MM.1S (cell line): ENCODE measurements at regions not wholly inside any gene's neighbourhood (a gene's known extent, or its start where the extent isn't known, plus 50 kb on each side); places are given as distances from the start of the nearest gene placed in this dataset.

Experiments
- DNase-seq: peaks from one replicate; pipeline ENCODE4 v3.0.0-alpha.2; 2015
- H2AFZ ChIP-seq: fragments of 300-600 bp; sonication (generic); 2 replicates; pipeline ENCODE4 v1.6.0; 2016; ENCODE audit warnings: antibody characterized with exemption, low read length
- H3F3A ChIP-seq: fragments of 300-600 bp; sonication (generic); 2 replicates; pipeline ENCODE4 v1.6.1; 2016; ENCODE audit warnings: mild to moderate bottlenecking, antibody characterized with exemption, low read length, moderate library complexity, mixed read lengths; ENCODE audit not compliant: insufficient read depth
- H3K27ac ChIP-seq: fragments of 300-600 bp; sonication (generic); 2 replicates; pipeline ENCODE4 v1.5.1; 2016; ENCODE audit warnings: mild to moderate bottlenecking, low read length
- H3K27me3 ChIP-seq: fragments of 300-600 bp; sonication (generic); replicated peaks from 2 replicates; pipeline ENCODE4 v1.6.0; 2016; ENCODE audit warnings: low read length; ENCODE audit not compliant: insufficient read depth
- H3K36me3 ChIP-seq: fragments of 300-600 bp; sonication (generic); replicated peaks from 2 replicates; pipeline ENCODE4 v1.6.1; 2016; ENCODE audit warnings: mild to moderate bottlenecking, low read length, mixed read lengths; ENCODE audit not compliant: insufficient read depth
- H3K4me1 ChIP-seq: fragments of 300-600 bp; sonication (generic); 2 replicates; pipeline ENCODE4 v1.6.1; 2016; ENCODE audit warnings: low read length, mixed read lengths
- H3K4me2 ChIP-seq: fragments of 300-600 bp; sonication (generic); 2 replicates; pipeline ENCODE4 v1.6.0; 2016; ENCODE audit warnings: low read depth, low read length
- H3K4me3 ChIP-seq: fragments of 300-600 bp; sonication (generic); 2 replicates; pipeline ENCODE4 v1.5.1; 2016; ENCODE audit warnings: low read length, mixed read lengths
- H3K79me2 ChIP-seq: fragments of 300-600 bp; sonication (generic); 2 replicates; pipeline ENCODE4 v1.6.1; 2016; ENCODE audit warnings: mixed run types, low read length, mixed read lengths
- H3K9ac ChIP-seq: fragments of 300-600 bp; sonication (generic); 2 replicates; pipeline ENCODE4 v1.6.1; 2016; ENCODE audit warnings: low read length, mixed read lengths
- H3K9me2 ChIP-seq: fragments of 300-600 bp; sonication (generic); replicated peaks from 2 replicates; pipeline ENCODE4 v1.6.1; 2016; ENCODE audit warnings: mild to moderate bottlenecking, low read length, mixed read lengths; ENCODE audit not compliant: insufficient read depth
- H3K9me3 ChIP-seq: fragments of 300-600 bp; sonication (generic); replicated peaks from 2 replicates; pipeline ENCODE4 v1.6.1; 2016; ENCODE audit warnings: mild to moderate bottlenecking, low read length, mixed read lengths; ENCODE audit not compliant: insufficient read depth
- H4K20me1 ChIP-seq: fragments of 300-600 bp; sonication (generic); 2 replicates; pipeline ENCODE4 v1.6.1; 2016; ENCODE audit warnings: mild to moderate bottlenecking, low read length, moderate library complexity, mixed read lengths; ENCODE audit not compliant: insufficient read depth
- EZH2 ChIP-seq: fragments of 300-600 bp; sonication (generic); optimal IDR thresholded peaks from 2 replicates; pipeline ENCODE3; 2017; ENCODE audit warnings: low read depth, mild to moderate bottlenecking, antibody characterized with exemption, low read length, mixed read lengths
- EZH2phosphoT487 ChIP-seq: fragments of 300-600 bp; sonication (generic); IDR thresholded peaks from 2 replicates; pipeline ENCODE4 v1.6.1; 2018; ENCODE audit warnings: antibody characterized with exemption, low read length
- TF ChIP-seq, protein P1 (sequence below): fragments of 300-600 bp; sonication (generic); IDR thresholded peaks from 2 replicates; pipeline ENCODE4 v1.5.1; 2016; ENCODE audit warnings: antibody characterized with exemption, low read length, mixed read lengths

GRCh38 chr1:30415171-30415940 is 308.0 kb downstream of the MATN1 start:
- no peak overlapping the region for H3K9ac ChIP-seq
- no peaks in the 10 kb centered on the region for H3F3A ChIP-seq
- H3K4me3 ChIP-seq = no peak overlapping the region
- H3K9me2 ChIP-seq = no peaks in the 10 kb centered on the region
- H3K79me2 ChIP-seq = no peaks in the 10 kb centered on the region
- H3K4me1 ChIP-seq = no peaks in the 10 kb centered on the region
- TF ChIP-seq, protein P1, sequence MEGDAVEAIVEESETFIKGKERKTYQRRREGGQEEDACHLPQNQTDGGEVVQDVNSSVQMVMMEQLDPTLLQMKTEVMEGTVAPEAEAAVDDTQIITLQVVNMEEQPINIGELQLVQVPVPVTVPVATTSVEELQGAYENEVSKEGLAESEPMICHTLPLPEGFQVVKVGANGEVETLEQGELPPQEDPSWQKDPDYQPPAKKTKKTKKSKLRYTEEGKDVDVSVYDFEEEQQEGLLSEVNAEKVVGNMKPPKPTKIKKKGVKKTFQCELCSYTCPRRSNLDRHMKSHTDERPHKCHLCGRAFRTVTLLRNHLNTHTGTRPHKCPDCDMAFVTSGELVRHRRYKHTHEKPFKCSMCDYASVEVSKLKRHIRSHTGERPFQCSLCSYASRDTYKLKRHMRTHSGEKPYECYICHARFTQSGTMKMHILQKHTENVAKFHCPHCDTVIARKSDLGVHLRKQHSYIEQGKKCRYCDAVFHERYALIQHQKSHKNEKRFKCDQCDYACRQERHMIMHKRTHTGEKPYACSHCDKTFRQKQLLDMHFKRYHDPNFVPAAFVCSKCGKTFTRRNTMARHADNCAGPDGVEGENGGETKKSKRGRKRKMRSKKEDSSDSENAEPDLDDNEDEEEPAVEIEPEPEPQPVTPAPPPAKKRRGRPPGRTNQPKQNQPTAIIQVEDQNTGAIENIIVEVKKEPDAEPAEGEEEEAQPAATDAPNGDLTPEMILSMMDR = no peak
- no peak for TF ChIP-seq EZH2phosphoT487
- no peak for TF ChIP-seq EZH2
- no peak overlapping the region for H3K4me2 ChIP-seq
- H3K36me3 ChIP-seq = no peaks in the 10 kb centered on the region
- H2AFZ ChIP-seq = no peak overlapping the region
- DNase-seq = no peak
- no peaks in the 10 kb centered on the region for H3K9me3 ChIP-seq
- no peaks in the 10 kb centered on the region for H4K20me1 ChIP-seq
- H3K27ac ChIP-seq = no peak overlapping the region
- peaks cover 94% of the 10 kb centered on the region for H3K27me3 ChIP-seq

DNA sequence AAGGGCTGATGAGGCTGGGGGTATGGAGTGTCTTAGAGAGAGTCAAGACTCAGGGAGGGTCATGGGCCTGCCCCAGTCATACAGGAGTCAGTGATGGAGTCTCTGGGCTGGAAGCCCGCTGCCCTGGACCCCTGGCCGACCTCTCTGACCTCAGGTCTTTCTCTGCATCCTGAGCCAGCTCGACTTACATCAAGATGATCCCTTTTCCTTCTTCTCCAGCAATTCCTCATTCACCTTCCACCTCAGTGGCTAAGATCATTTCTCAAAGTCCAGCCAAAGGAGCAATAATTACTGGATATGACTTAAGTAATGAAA is 308.6 kb downstream of the MATN1 start:
- H2AFZ ChIP-seq = no peak overlapping the region
- no peaks in the 10 kb centered on the region for H3K9me2 ChIP-seq
- no peaks in the 10 kb centered on the region for H3K4me1 ChIP-seq
- no peak overlapping the region for H3K4me2 ChIP-seq
- H3K9ac ChIP-seq = no peak overlapping the region
- TF ChIP-seq EZH2phosphoT487 (no peak), EZH2 (no peak)
- H3F3A ChIP-seq = no peaks in the 10 kb centered on the region
- no peak for DNase-seq
- peaks cover 88% of the 10 kb centered on the region for H3K27me3 ChIP-seq
- no peaks in the 10 kb centered on the region for H3K36me3 ChIP-seq
- no peaks in the 10 kb centered on the region for H3K79me2 ChIP-seq
- H3K9me3 ChIP-seq = no peaks in the 10 kb centered on the region
- no peaks in the 10 kb centered on the region for H4K20me1 ChIP-seq
- H3K4me3 ChIP-seq = no peak overlapping the region
- H3K27ac ChIP-seq = no peak overlapping the region

DNA sequence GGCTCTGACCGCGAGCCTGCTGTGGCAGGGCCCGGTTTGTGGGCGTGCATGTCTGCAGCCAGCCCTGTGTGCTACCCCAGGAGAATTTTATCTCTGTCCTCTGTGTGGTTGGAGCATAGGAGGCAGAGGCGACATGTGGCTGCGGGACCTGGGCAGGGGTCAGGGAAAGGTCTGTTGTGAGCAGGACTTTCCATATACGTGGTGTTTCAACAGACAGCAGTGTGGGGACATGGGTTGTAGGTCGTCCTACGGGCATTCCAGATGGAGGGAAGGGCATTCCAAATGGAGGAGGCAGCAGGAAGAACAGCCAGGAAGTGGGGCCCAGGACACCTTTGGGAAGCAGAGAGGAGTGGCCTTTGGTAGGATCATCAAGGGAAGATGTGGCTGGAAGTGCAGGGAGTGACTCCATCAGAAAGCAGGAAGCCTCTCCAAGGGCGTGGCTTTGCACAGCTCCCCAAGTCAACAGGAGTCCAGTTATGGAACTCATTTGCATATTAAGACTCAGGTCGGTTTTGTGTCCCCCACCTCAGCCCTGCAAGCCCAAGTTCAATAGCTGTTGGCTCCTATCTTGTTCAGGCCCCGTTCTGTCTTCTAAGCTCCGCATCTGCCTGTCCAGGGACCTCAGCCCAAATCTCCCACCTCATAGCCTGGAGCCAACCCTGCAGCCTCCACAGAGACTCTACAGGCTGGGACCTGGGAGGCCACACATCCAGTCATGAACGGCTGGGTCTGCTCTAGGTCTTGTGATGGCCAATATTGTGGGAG is 309.1 kb downstream of the MATN1 start:
- H3K9ac ChIP-seq = no peak overlapping the region
- H3K27me3 ChIP-seq = peaks cover 86% of the 10 kb centered on the region
- no peaks in the 10 kb centered on the region for H3K79me2 ChIP-seq
- TF ChIP-seq EZH2 (no peak), EZH2phosphoT487 (no peak)
- TF ChIP-seq, protein P1 = no peak
- H3K4me3 ChIP-seq = no peak overlapping the region
- DNase-seq = no peak
- no peaks in the 10 kb centered on the region for H3K9me3 ChIP-seq
- H4K20me1 ChIP-seq = no peaks in the 10 kb centered on the region
- no peak overlapping the region for H3K27ac ChIP-seq
- H2AFZ ChIP-seq = no peak overlapping the region
- H3K9me2 ChIP-seq = no peaks in the 10 kb centered on the region
- no peaks in the 10 kb centered on the region for H3F3A ChIP-seq
- H3K4me2 ChIP-seq = no peak overlapping the region
- no peaks in the 10 kb centered on the region for H3K4me1 ChIP-seq
- no peaks in the 10 kb centered on the region for H3K36me3 ChIP-seq

GRCh38 chr1:30413606-30414005 is 309.8 kb downstream of the MATN1 start:
- no peaks in the 10 kb centered on the region for H3K4me1 ChIP-seq
- no peaks in the 10 kb centered on the region for H3K36me3 ChIP-seq
- no peaks in the 10 kb centered on the region for H3K79me2 ChIP-seq
- no peak overlapping the region for H3K4me3 ChIP-seq
- H3K4me2 ChIP-seq = no peak overlapping the region
- H3K9me2 ChIP-seq = no peaks in the 10 kb centered on the region
- no peak overlapping the region for H2AFZ ChIP-seq
- H3K9ac ChIP-seq = no peak overlapping the region
- no peak overlapping the region for H3K27ac ChIP-seq
- no peaks in the 10 kb centered on the region for H3F3A ChIP-seq
- TF ChIP-seq EZH2phosphoT487 (no peak), EZH2 (no peak)
- TF ChIP-seq, protein P1 = no peak
- H3K27me3 ChIP-seq = peaks cover 84% of the 10 kb centered on the region
- H4K20me1 ChIP-seq = no peaks in the 10 kb centered on the region
- no peaks in the 10 kb centered on the region for H3K9me3 ChIP-seq
- no peak for DNase-seq
